T-helper 2 cell treated with Interferon-gamma antibody and Interleukin-4, amounts not matched to agents 100 ng/mL and 5 ng/mL, for 36 hours (primary cell): ENCODE measurements at regions not wholly inside any gene's neighbourhood (a gene's known extent, or its start where the extent isn't known, plus 50 kb on each side); places are given as distances from the start of the nearest gene placed in this dataset.
"Not testable (repeated sequence)": the region's sequence is repeated elsewhere in the genome, so short reads cannot be mapped to it uniquely, and the experiment has no call there.

Source experiments
- intact Hi-C: fragments of 100-400 bp; cut with micrococcal nuclease; formaldehyde crosslinking; loops from one replicate; pipeline ENCODE4 v1.15.1; 2023

- intact Hi-C loops: no loop called here
Measured at GRCh38 chr13:94906605-94907004, 194.3 kb upstream of the SOX21 start.

- intact Hi-C loops: no loop called here
Measured at GRCh38 chr13:94902722-94903407, 190.5 kb upstream of the SOX21 start.

GRCh38 chr13:94901070-94901469 is 188.7 kb upstream of the SOX21 start:
- intact Hi-C loops: no loop called here

GRCh38 chr13:94896719-94897317 is 184.5 kb upstream of the SOX21 start:
- intact Hi-C loops: no loop called here

GRCh38 chr13:94896238-94896637 is 183.9 kb upstream of the SOX21 start:
- intact Hi-C loops: no loop called here

GRCh38 chr13:94886191-94886590 is 173.8 kb upstream of the SOX21 start:
- intact Hi-C loops: no loop called here

GRCh38 chr13:94880463-94880862 is 168.1 kb upstream of the SOX21 start:
- intact Hi-C loops: no loop called here

- intact Hi-C loops: no loop called here
Measured at GRCh38 chr13:94878602-94879165, 166.3 kb upstream of the SOX21 start.

- intact Hi-C loops: no loop called here
Measured at GRCh38 chr13:94864474-94864873, 152.1 kb upstream of the SOX21 start.

GRCh38 chr13:94860981-94861407 is 148.6 kb upstream of the SOX21 start:
- intact Hi-C loops: no loop called here

- intact Hi-C loops: no loop called here
Measured at GRCh38 chr13:94859811-94860210, 147.5 kb upstream of the SOX21 start.

- intact Hi-C loops: no loop called here
Measured at GRCh38 chr13:94859278-94859691, 146.9 kb upstream of the SOX21 start.

GRCh38 chr13:94858856-94859255 is 146.5 kb upstream of the SOX21 start:
- intact Hi-C loops: no loop called here

GRCh38 chr13:94854688-94855087 is 142.3 kb upstream of the SOX21 start:
- intact Hi-C loops: no loop called here

GRCh38 chr13:94851576-94851975 is 139.2 kb upstream of the SOX21 start:
- intact Hi-C loops: no loop called here

- intact Hi-C loops: no loop called here
Measured at GRCh38 chr13:94849254-94849653, 136.9 kb upstream of the SOX21 start.

GRCh38 chr13:94842901-94843300 is 130.6 kb upstream of the SOX21 start:
- intact Hi-C loops: no loop called here

GRCh38 chr13:94837056-94837455 is 124.7 kb upstream of the SOX21 start:
- intact Hi-C loops: not testable (repeated sequence)

GRCh38 chr13:94829837-94830365 is 117.6 kb upstream of the SOX21 start:
- intact Hi-C loops: no loop called here

- intact Hi-C loops: no loop called here
Measured at GRCh38 chr13:94829185-94829836, 117.0 kb upstream of the SOX21 start.

- intact Hi-C loops: no loop called here
Measured at GRCh38 chr13:94827566-94827965, 115.2 kb upstream of the SOX21 start.

- intact Hi-C loops: no loop called here
Measured at GRCh38 chr13:94825507-94825906, 113.2 kb upstream of the SOX21 start.
